ENCODE measurements at regions not wholly inside any gene's neighbourhood (a gene's known extent, or its start where the extent isn't known, plus 50 kb on each side); places are given as distances from the start of the nearest gene placed in this dataset.

DNA sequence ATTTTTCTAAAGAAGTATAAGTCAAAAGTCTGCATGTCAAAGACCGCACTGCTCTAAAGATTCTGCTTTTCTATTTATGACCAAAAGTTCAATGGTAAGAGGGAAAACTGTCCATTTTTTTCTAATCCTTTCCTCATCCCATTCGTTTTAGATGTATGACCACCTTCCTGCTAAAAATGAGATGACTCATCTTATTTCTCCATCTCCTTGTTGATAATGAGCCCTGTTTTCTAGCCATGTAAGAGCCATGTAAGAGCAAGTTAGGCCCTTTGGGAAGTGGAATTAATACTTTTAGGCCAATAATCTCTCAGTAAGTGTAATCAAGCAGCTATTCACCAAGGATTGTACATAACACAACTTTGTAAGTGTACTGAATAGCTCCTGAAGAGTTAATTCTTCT lies 475.6 kb upstream of the B3GALT2 start:
- no peaks in the 10 kb centered on the region for H3K9me3 ChIP-seq (ENCODE audit: insufficient read depth, low read length, severe bottlenecking)
- H3K4me3 ChIP-seq (ENCODE audit: low read depth in 1 of 2, low read length in 2 of 2): no peak overlapping the region
- DNase-seq (no peak), ATAC-seq (ENCODE audit: insufficient read depth, low read depth) (no peak)
- H4K20me1 ChIP-seq (ENCODE audit: insufficient read depth, low read length): no peaks in the 10 kb centered on the region
- H3K36me3 ChIP-seq (ENCODE audit: insufficient read depth, low read length): no peaks in the 10 kb centered on the region
- no peaks in the 10 kb centered on the region for H3K27me3 ChIP-seq (ENCODE audit: insufficient read depth, low read length, poor library complexity)
- no peak overlapping the region for H3K9ac ChIP-seq (ENCODE audit: low read depth, low read length)
- no peaks in the 10 kb centered on the region for H3K4me1 ChIP-seq (ENCODE audit: insufficient read depth, low read length)
- TF ChIP-seq EZH2 (IDR thresholded peaks at IDR 0.05; ENCODE audit: borderline replicate concordance, low read depth, low read length, severe bottlenecking): no peak
- TF ChIP-seq, protein P1, sequence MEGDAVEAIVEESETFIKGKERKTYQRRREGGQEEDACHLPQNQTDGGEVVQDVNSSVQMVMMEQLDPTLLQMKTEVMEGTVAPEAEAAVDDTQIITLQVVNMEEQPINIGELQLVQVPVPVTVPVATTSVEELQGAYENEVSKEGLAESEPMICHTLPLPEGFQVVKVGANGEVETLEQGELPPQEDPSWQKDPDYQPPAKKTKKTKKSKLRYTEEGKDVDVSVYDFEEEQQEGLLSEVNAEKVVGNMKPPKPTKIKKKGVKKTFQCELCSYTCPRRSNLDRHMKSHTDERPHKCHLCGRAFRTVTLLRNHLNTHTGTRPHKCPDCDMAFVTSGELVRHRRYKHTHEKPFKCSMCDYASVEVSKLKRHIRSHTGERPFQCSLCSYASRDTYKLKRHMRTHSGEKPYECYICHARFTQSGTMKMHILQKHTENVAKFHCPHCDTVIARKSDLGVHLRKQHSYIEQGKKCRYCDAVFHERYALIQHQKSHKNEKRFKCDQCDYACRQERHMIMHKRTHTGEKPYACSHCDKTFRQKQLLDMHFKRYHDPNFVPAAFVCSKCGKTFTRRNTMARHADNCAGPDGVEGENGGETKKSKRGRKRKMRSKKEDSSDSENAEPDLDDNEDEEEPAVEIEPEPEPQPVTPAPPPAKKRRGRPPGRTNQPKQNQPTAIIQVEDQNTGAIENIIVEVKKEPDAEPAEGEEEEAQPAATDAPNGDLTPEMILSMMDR (IDR thresholded peaks at IDR 0.05; ENCODE audit: borderline replicate concordance, extremely low read depth, low read length, poor library complexity, severe bottlenecking): no peak
- no peak overlapping the region for H3K4me2 ChIP-seq (ENCODE audit: insufficient read depth, low read length)
- no peak overlapping the region for H2AFZ ChIP-seq (ENCODE audit: low read depth, low read length)
- H3K79me2 ChIP-seq (ENCODE audit: insufficient read depth, low read length): no peaks in the 10 kb centered on the region
- H3K27ac ChIP-seq (ENCODE audit: low read length): no peak overlapping the region

DNA sequence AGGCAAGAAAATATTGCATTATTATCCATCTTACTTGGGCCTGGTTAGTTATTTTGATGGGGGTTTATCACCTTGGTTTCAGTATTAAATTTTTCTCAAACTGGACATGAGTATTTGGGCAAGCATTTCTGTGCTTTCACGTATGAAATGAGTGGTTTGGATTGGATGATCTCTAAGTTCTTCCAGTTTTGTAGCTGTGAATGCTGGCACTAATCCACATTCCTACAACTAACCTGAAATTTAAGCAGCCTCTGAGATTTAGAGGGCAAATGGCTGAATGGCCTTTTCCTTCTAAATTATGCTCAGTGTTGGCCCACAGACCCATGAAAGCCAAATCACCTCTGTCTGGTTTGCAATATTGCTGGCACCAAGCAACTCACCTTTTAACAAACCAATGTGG lies 475.0 kb upstream of the B3GALT2 start:
- no peak overlapping the region for H3K4me2 ChIP-seq (ENCODE audit: insufficient read depth, low read length)
- no peak overlapping the region for H3K4me3 ChIP-seq (ENCODE audit: low read depth in 1 of 2, low read length in 2 of 2)
- no peaks in the 10 kb centered on the region for H3K36me3 ChIP-seq (ENCODE audit: insufficient read depth, low read length)
- no peaks in the 10 kb centered on the region for H3K9me3 ChIP-seq (ENCODE audit: insufficient read depth, low read length, severe bottlenecking)
- H3K27ac ChIP-seq (ENCODE audit: low read length): no peak overlapping the region
- no peak for DNase-seq
- TF ChIP-seq, protein P1 (IDR thresholded peaks at IDR 0.05; ENCODE audit: borderline replicate concordance, extremely low read depth, low read length, poor library complexity, severe bottlenecking): no peak
- H3K4me1 ChIP-seq (ENCODE audit: insufficient read depth, low read length): no peaks in the 10 kb centered on the region
- H4K20me1 ChIP-seq (ENCODE audit: insufficient read depth, low read length): no peaks in the 10 kb centered on the region
- H3K79me2 ChIP-seq (ENCODE audit: insufficient read depth, low read length): no peaks in the 10 kb centered on the region
- H2AFZ ChIP-seq (ENCODE audit: low read depth, low read length): no peak overlapping the region
- H3K27me3 ChIP-seq (ENCODE audit: insufficient read depth, low read length, poor library complexity): no peaks in the 10 kb centered on the region
- H3K9ac ChIP-seq (ENCODE audit: low read depth, low read length): no peak overlapping the region
- no peak for ATAC-seq (ENCODE audit: insufficient read depth, low read depth)

DNA sequence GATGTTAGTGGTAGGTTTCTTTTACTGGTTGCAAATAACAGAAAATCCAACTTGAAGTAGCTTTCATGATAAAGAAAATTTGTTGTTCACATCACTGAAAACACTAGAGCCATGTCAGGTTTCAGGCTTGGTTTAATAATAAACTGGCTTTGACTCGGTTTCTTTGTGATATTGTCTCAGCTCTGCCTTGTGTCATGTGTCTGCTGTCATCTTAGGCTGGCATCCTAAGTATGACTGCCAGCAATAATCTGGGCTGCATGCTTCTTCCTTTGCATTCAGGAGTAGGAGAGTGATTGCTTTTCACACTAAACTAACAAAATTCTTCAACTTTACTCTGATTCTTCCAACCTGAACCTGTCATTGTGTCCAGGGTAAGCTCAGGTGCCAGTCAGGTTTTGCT lies 474.0 kb upstream of the B3GALT2 start:
- no peaks in the 10 kb centered on the region for H3K9me3 ChIP-seq (ENCODE audit: insufficient read depth, low read length, severe bottlenecking)
- DNase-seq (no peak), ATAC-seq (ENCODE audit: insufficient read depth, low read depth) (no peak)
- H3K79me2 ChIP-seq (ENCODE audit: insufficient read depth, low read length): no peaks in the 10 kb centered on the region
- H4K20me1 ChIP-seq (ENCODE audit: insufficient read depth, low read length): no peaks in the 10 kb centered on the region
- H3K9ac ChIP-seq (ENCODE audit: low read depth, low read length): no peak overlapping the region
- no peak overlapping the region for H2AFZ ChIP-seq (ENCODE audit: low read depth, low read length)
- TF ChIP-seq EZH2 (IDR thresholded peaks at IDR 0.05; ENCODE audit: borderline replicate concordance, low read depth, low read length, severe bottlenecking): no peak
- TF ChIP-seq, protein P1 (IDR thresholded peaks at IDR 0.05; ENCODE audit: borderline replicate concordance, extremely low read depth, low read length, poor library complexity, severe bottlenecking): no peak
- H3K27me3 ChIP-seq (ENCODE audit: insufficient read depth, low read length, poor library complexity): no peaks in the 10 kb centered on the region
- H3K4me1 ChIP-seq (ENCODE audit: insufficient read depth, low read length): no peaks in the 10 kb centered on the region
- H3K27ac ChIP-seq (ENCODE audit: low read length): no peak overlapping the region
- no peak overlapping the region for H3K4me3 ChIP-seq (ENCODE audit: low read depth in 1 of 2, low read length in 2 of 2)
- no peak overlapping the region for H3K4me2 ChIP-seq (ENCODE audit: insufficient read depth, low read length)
- H3K36me3 ChIP-seq (ENCODE audit: insufficient read depth, low read length): no peaks in the 10 kb centered on the region

DNA sequence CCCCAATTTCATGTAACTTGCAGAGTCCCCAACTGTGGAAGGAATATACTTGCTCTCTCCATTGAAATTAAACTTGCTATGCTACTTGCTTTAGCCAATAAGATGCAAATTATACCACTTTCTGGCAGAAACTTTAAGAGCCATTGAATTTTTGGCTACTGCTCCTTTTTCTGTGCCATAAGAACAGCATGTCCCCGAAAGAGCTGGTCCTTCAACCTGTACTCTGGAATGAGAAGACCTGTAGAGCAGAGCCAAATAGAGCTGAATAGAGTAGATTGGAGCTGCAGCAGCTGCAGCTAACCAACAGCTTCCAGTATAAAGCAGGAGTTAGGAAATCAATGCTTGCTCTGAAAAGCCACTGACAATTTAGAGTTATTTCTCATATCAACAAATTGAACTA lies 472.3 kb upstream of the B3GALT2 start:
- no peaks in the 10 kb centered on the region for H4K20me1 ChIP-seq (ENCODE audit: insufficient read depth, low read length)
- H3K9ac ChIP-seq (ENCODE audit: low read depth, low read length): no peak overlapping the region
- H3K4me3 ChIP-seq (ENCODE audit: low read depth in 1 of 2, low read length in 2 of 2): no peak overlapping the region
- no peaks in the 10 kb centered on the region for H3K9me3 ChIP-seq (ENCODE audit: insufficient read depth, low read length, severe bottlenecking)
- H3K4me1 ChIP-seq (ENCODE audit: insufficient read depth, low read length): no peaks in the 10 kb centered on the region
- no peak for TF ChIP-seq EZH2 (IDR thresholded peaks at IDR 0.05; ENCODE audit: borderline replicate concordance, low read depth, low read length, severe bottlenecking)
- TF ChIP-seq, protein P1 (IDR thresholded peaks at IDR 0.05; ENCODE audit: borderline replicate concordance, extremely low read depth, low read length, poor library complexity, severe bottlenecking): no peak
- no peak overlapping the region for H3K4me2 ChIP-seq (ENCODE audit: insufficient read depth, low read length)
- no peaks in the 10 kb centered on the region for H3K79me2 ChIP-seq (ENCODE audit: insufficient read depth, low read length)
- H2AFZ ChIP-seq (ENCODE audit: low read depth, low read length): no peak overlapping the region
- H3K36me3 ChIP-seq (ENCODE audit: insufficient read depth, low read length): no peaks in the 10 kb centered on the region
- DNase-seq: no peak
- H3K27ac ChIP-seq (ENCODE audit: low read length): no peak overlapping the region
- H3K27me3 ChIP-seq (ENCODE audit: insufficient read depth, low read length, poor library complexity): no peaks in the 10 kb centered on the region
- ATAC-seq (ENCODE audit: insufficient read depth, low read depth): no peak
